ENCODE measurements at regions not wholly inside any gene's neighbourhood (a gene's known extent, or its start where the extent isn't known, plus 50 kb on each side); places are given as distances from the start of the nearest gene placed in this dataset.

DNA sequence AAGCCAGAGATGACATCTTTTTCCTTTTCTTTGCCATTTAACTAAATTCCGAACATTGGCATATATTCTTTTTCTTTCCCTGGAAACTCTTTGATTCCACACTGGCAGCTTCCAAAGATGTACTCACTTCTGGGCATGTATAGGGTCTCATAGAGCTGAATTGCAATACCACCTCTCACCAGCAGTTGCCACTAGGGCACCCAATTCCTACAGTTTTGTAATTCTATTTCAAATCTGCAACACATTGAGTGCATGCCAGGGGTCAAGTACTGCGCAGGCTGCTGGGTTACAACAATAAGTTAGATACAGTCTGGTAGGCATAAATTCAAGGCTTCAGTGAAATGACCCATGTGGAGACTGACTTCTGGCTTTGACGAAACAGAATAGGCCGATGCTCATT, 208.8 kb upstream of the NLRP1 start:
- TF ChIP-seq, protein P1, sequence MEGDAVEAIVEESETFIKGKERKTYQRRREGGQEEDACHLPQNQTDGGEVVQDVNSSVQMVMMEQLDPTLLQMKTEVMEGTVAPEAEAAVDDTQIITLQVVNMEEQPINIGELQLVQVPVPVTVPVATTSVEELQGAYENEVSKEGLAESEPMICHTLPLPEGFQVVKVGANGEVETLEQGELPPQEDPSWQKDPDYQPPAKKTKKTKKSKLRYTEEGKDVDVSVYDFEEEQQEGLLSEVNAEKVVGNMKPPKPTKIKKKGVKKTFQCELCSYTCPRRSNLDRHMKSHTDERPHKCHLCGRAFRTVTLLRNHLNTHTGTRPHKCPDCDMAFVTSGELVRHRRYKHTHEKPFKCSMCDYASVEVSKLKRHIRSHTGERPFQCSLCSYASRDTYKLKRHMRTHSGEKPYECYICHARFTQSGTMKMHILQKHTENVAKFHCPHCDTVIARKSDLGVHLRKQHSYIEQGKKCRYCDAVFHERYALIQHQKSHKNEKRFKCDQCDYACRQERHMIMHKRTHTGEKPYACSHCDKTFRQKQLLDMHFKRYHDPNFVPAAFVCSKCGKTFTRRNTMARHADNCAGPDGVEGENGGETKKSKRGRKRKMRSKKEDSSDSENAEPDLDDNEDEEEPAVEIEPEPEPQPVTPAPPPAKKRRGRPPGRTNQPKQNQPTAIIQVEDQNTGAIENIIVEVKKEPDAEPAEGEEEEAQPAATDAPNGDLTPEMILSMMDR (IDR thresholded peaks at IDR 0.05): no peak
- no peak for TF ChIP-seq POLR2AphosphoS5 (IDR thresholded peaks at IDR 0.05)
- no peak for TF ChIP-seq EP300 (IDR thresholded peaks at IDR 0.05)
- no peak for TF ChIP-seq POLR2A (IDR thresholded peaks at IDR 0.05; ENCODE audit: low read depth)
- H3K9me3 ChIP-seq: peaks cover 0 to 6% (median 3%) of the 10 kb centered on the region in 4 donors
- H3K27me3 ChIP-seq: peaks cover 0 to 13% (median 0%) of the 10 kb centered on the region in 4 donors
- H3K36me3 ChIP-seq: no peaks in the 10 kb centered on the region
- H3K27ac ChIP-seq (replicated peaks in 1 of 4): no peak overlapping the region
- no peak for DNase-seq (ENCODE audit: extremely low spot score)
- intact Hi-C loops (cut with DNase I): no loop called here
- 97% methylated on average over 4 of the region's 4 CpGs for WGBS
- H3K4me1 ChIP-seq: no peaks in the 10 kb centered on the region
- H3K4me3 ChIP-seq: no peak overlapping the region

- Histone ChIP-seq H3K27ac (replicated peaks in 1 of 4) (no peak overlapping the region), H3K9me3 (peaks cover 0 to 6% (median 3%) of the 10 kb centered on the region in 4 donors), H3K4me3 (no peak overlapping the region), H3K27me3 (peaks cover 0 to 20% (median 0%) of the 10 kb centered on the region in 4 donors), H3K4me1 (no peaks in the 10 kb centered on the region), H3K36me3 (no peaks in the 10 kb centered on the region)
- 15% methylated on average over 2 of the region's 2 CpGs for WGBS
- TF ChIP-seq EP300 (IDR thresholded peaks at IDR 0.05): no peak
- TF ChIP-seq POLR2AphosphoS5 (IDR thresholded peaks at IDR 0.05): no peak
- no peak for TF ChIP-seq POLR2A (IDR thresholded peaks at IDR 0.05; ENCODE audit: low read depth)
- TF ChIP-seq, protein P1 (IDR thresholded peaks at IDR 0.05): no peak
- intact Hi-C loops (cut with DNase I): no loop called here
- DNase-seq (ENCODE audit: extremely low spot score): no peak
Observed at GRCh38 chr17:5793899-5794298, 209.6 kb upstream of the NLRP1 start.

DNA sequence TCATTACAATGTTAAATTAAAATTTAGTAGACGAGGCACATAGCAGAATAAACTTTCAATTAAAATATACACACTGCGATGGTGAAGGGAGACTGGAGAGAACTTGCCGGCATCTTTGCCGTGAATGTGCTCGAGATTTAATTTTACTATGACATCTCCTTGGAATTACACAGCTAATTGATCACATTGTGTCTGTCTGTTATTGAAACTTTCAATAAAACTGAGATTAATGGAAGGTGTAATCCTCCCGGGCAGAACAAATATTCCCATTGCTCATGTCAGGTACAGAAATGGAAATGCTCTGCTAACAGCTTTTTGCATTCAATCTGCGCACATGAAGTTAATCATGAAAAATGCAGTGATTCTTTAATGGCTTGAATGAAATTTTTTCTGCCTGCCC, 210.1 kb upstream of the NLRP1 start:
- H3K27me3 ChIP-seq: peaks cover 0 to 24% (median 0%) of the 10 kb centered on the region in 4 donors
- no peak overlapping the region for H3K4me3 ChIP-seq
- TF ChIP-seq POLR2A (IDR thresholded peaks at IDR 0.05; ENCODE audit: low read depth) (no peak), EP300 (IDR thresholded peaks at IDR 0.05) (no peak), POLR2AphosphoS5 (IDR thresholded peaks at IDR 0.05) (no peak)
- TF ChIP-seq, protein P1 (IDR thresholded peaks at IDR 0.05): no peak
- H3K4me1 ChIP-seq: no peaks in the 10 kb centered on the region
- no peak overlapping the region for H3K27ac ChIP-seq (replicated peaks in 1 of 4)
- H3K9me3 ChIP-seq: peaks cover 0 to 6% (median 3%) of the 10 kb centered on the region in 4 donors
- DNase-seq (ENCODE audit: extremely low spot score): no peak
- intact Hi-C loops (cut with DNase I): no loop called here
- no peaks in the 10 kb centered on the region for H3K36me3 ChIP-seq
- WGBS: 56% methylated on average over 7 of the region's 7 CpGs

- WGBS: 72% methylated on average over 6 of the region's 6 CpGs
- H3K27me3 ChIP-seq: peaks cover 0 to 28% (median 0%) of the 10 kb centered on the region in 4 donors
- no peak overlapping the region for H3K27ac ChIP-seq (replicated peaks in 1 of 4)
- no peak for TF ChIP-seq POLR2A (IDR thresholded peaks at IDR 0.05; ENCODE audit: low read depth)
- TF ChIP-seq EP300 (IDR thresholded peaks at IDR 0.05): no peak
- TF ChIP-seq, protein P1 (IDR thresholded peaks at IDR 0.05): no peak
- H3K4me3 ChIP-seq: no peak overlapping the region
- H3K4me1 ChIP-seq: no peaks in the 10 kb centered on the region
- H3K9me3 ChIP-seq: peaks cover 0 to 6% (median 3%) of the 10 kb centered on the region in 4 donors
- DNase-seq (ENCODE audit: extremely low spot score): no peak
- H3K36me3 ChIP-seq: no peaks in the 10 kb centered on the region
- intact Hi-C loops (cut with DNase I): no loop called here
Observed at GRCh38 chr17:5794881-5795506, 210.7 kb upstream of the NLRP1 start.

Data from esophagus muscularis mucosa (tissue), 4 donors.